Osteocyte (in vitro differentiated cells): ENCODE measurements at regions not wholly inside any gene's neighbourhood (a gene's known extent, or its start where the extent isn't known, plus 50 kb on each side); places are given as distances from the start of the nearest gene placed in this dataset.

Experiments
- DNase-seq: peaks from one replicate; pipeline ENCODE4 v3.0.0; 2021; ENCODE audit warnings: mixed read lengths; ENCODE audit not compliant: unreplicated experiment; ENCODE audit errors: extremely low spot score
- H3K27ac Mint-ChIP-seq: one replicate; pipeline ENCODE4 v1.8.0; 2021; ENCODE audit warnings: mild to moderate bottlenecking, mixed read lengths; ENCODE audit not compliant: unreplicated experiment
- H3K27me3 Mint-ChIP-seq: one replicate; pipeline ENCODE4 v1.8.0; 2021; ENCODE audit warnings: mixed read lengths; ENCODE audit not compliant: unreplicated experiment
- H3K36me3 Mint-ChIP-seq: one replicate; pipeline ENCODE4 v1.8.0; 2021; ENCODE audit warnings: mixed read lengths; ENCODE audit not compliant: unreplicated experiment
- H3K4me1 Mint-ChIP-seq: one replicate; pipeline ENCODE4 v1.8.0; 2021; ENCODE audit warnings: mixed read lengths; ENCODE audit not compliant: unreplicated experiment
- H3K4me3 Mint-ChIP-seq: one replicate; pipeline ENCODE4 v1.8.0; 2021; ENCODE audit warnings: mild to moderate bottlenecking, moderate library complexity, mixed read lengths; ENCODE audit not compliant: unreplicated experiment
- H3K9me3 Mint-ChIP-seq: one replicate; pipeline ENCODE4 v1.8.0; 2021; ENCODE audit warnings: mixed read lengths; ENCODE audit not compliant: unreplicated experiment
- CTCF ChIP-seq: fragments of 200-600 bp; sonication (generic); IDR thresholded peaks from 2 replicates; pipeline ENCODE4 v1.5.0; 2021; ENCODE audit warnings: antibody characterized with exemption, mild to moderate bottlenecking, moderate library complexity

- H3K4me3 Mint-ChIP-seq: no peak overlapping the region
- no peaks in the 10 kb centered on the region for H3K36me3 Mint-ChIP-seq
- no peak overlapping the region for H3K27ac Mint-ChIP-seq
- H3K9me3 Mint-ChIP-seq: no peaks in the 10 kb centered on the region
- TF ChIP-seq CTCF: no peak
- H3K4me1 Mint-ChIP-seq: no peaks in the 10 kb centered on the region
- no peak for DNase-seq
- peaks cover 70% of the 10 kb centered on the region for H3K27me3 Mint-ChIP-seq
Measured at GRCh38 chr18:43570593-43570992, 293.3 kb upstream of the SYT4 start.

GRCh38 chr18:43571078-43571689 lies 293.9 kb upstream of the SYT4 start:
- Mint-ChIP-seq H3K9me3 (no peaks in the 10 kb centered on the region), H3K4me3 (no peak overlapping the region), H3K27ac (no peak overlapping the region), H3K27me3 (peaks cover 66% of the 10 kb centered on the region), H3K4me1 (no peaks in the 10 kb centered on the region), H3K36me3 (no peaks in the 10 kb centered on the region)
- TF ChIP-seq CTCF: peak; percentile 81
- no peak for DNase-seq

GRCh38 chr18:43572163-43572562 lies 294.9 kb upstream of the SYT4 start:
- H3K27me3 Mint-ChIP-seq: peaks cover 65% of the 10 kb centered on the region
- H3K27ac Mint-ChIP-seq: no peak overlapping the region
- DNase-seq: no peak
- no peaks in the 10 kb centered on the region for H3K4me1 Mint-ChIP-seq
- no peak for TF ChIP-seq CTCF
- no peaks in the 10 kb centered on the region for H3K36me3 Mint-ChIP-seq
- no peaks in the 10 kb centered on the region for H3K9me3 Mint-ChIP-seq
- no peak overlapping the region for H3K4me3 Mint-ChIP-seq

- no peaks in the 10 kb centered on the region for H3K36me3 Mint-ChIP-seq
- H3K4me1 Mint-ChIP-seq: no peaks in the 10 kb centered on the region
Measured at GRCh38 chr18:43574974-43575373, 297.7 kb upstream of the SYT4 start.

GRCh38 chr18:43578211-43578610 lies 300.9 kb upstream of the SYT4 start:
- Mint-ChIP-seq H3K4me1 (no peaks in the 10 kb centered on the region), H3K36me3 (no peaks in the 10 kb centered on the region), H3K9me3 (no peaks in the 10 kb centered on the region), H3K27me3 (peaks cover 54% of the 10 kb centered on the region), H3K4me3 (no peak overlapping the region), H3K27ac (no peak overlapping the region)
- TF ChIP-seq CTCF: no peak
- DNase-seq: no peak

More at GRCh38 chr18:43574974-43575373, 297.7 kb upstream of the SYT4 start:
- Mint-ChIP-seq H3K27me3 (peaks cover 66% of the 10 kb centered on the region), H3K4me3 (no peak overlapping the region), H3K27ac (no peak overlapping the region), H3K9me3 (no peaks in the 10 kb centered on the region)
- TF ChIP-seq CTCF: no peak
- DNase-seq: no peak
